WTC11 (cell line): ENCODE measurements at regions not wholly inside any gene's neighbourhood (a gene's known extent, or its start where the extent isn't known, plus 50 kb on each side); places are given as distances from the start of the nearest gene placed in this dataset.

Experiments used
- ATF1 ChIP-seq: sonication (generic); formaldehyde crosslinking; IDR thresholded peaks from 2 replicates; pipeline ENCODE4 v1.8.1; 2023; ENCODE audit warnings: mild to moderate bottlenecking, moderate library complexity, missing genetic modification reagents
- CTCF ChIP-seq: fragments of 200-600 bp; IDR thresholded peaks from 2 replicates; pipeline ENCODE4 v1.8.0; 2022; ENCODE audit warnings: antibody characterized with exemption
- HMGA2 ChIP-seq: fragments of 250-450 bp; sonication (Bioruptor Pico); IDR thresholded peaks from 2 replicates; pipeline ENCODE4 v1.4.0; 2021; ENCODE audit warnings: mild to moderate bottlenecking, moderate library complexity
- RELA ChIP-seq: sonication (generic); formaldehyde crosslinking; IDR thresholded peaks from 2 replicates; pipeline ENCODE4 v1.8.1; 2022; ENCODE audit warnings: missing genetic modification reagents, mild to moderate bottlenecking, borderline replicate concordance
- TEAD4 ChIP-seq: sonication (generic); formaldehyde crosslinking; IDR thresholded peaks from 2 replicates; pipeline ENCODE4 v1.8.0; 2022; ENCODE audit warnings: mild to moderate bottlenecking, missing genetic modification reagents
- USF1 ChIP-seq: sonication (generic); formaldehyde crosslinking; IDR thresholded peaks from 2 replicates; pipeline ENCODE4 v1.8.0; 2022; ENCODE audit warnings: mild to moderate bottlenecking, missing genetic modification reagents
- ZNF317 ChIP-seq: sonication (generic); formaldehyde crosslinking; IDR thresholded peaks from 2 replicates; pipeline ENCODE4 v1.8.1; 2023; ENCODE audit warnings: low read depth, mild to moderate bottlenecking, moderate library complexity, missing genetic modification reagents, borderline replicate concordance

GRCh38 chr11:33630936-33631748 is 69.5 kb downstream of the C11orf91 start:
- no peak for TF ChIP-seq ATF1 (CRISPR knock-in tag)
- no peak for TF ChIP-seq TEAD4 (CRISPR knock-in tag)
- TF ChIP-seq CTCF: no peak
- TF ChIP-seq HMGA2: no peak
- TF ChIP-seq ZNF317 (CRISPR knock-in tag): no peak
- no peak for TF ChIP-seq RELA (CRISPR knock-in tag)
- TF ChIP-seq USF1: no peak
